ENCODE measurements at regions not wholly inside any gene's neighbourhood (a gene's known extent, or its start where the extent isn't known, plus 50 kb on each side); places are given as distances from the start of the nearest gene placed in this dataset.

- TF ChIP-seq CTCF (conservative IDR thresholded peaks at IDR 0.05 in 1 of 2, IDR thresholded peaks at IDR 0.05 in 1 of 2; ENCODE audit: extremely low read depth in 1 of 2, insufficient read depth in 1 of 2, low read depth in 1 of 2, low read length in 2 of 2) (no peak), EZH2 (IDR thresholded peaks at IDR 0.05; ENCODE audit: borderline replicate concordance, low read length) (no peak)
These were observed 316.9 kb upstream of the NOCT start for GRCh38 chr4:138698641-138699040.
